ENCODE measurements at regions not wholly inside any gene's neighbourhood (a gene's known extent, or its start where the extent isn't known, plus 50 kb on each side); places are given as distances from the start of the nearest gene placed in this dataset.
A peak's percentile ranks its signal among the peaks of the same experiment; 100 is the strongest.

DNA sequence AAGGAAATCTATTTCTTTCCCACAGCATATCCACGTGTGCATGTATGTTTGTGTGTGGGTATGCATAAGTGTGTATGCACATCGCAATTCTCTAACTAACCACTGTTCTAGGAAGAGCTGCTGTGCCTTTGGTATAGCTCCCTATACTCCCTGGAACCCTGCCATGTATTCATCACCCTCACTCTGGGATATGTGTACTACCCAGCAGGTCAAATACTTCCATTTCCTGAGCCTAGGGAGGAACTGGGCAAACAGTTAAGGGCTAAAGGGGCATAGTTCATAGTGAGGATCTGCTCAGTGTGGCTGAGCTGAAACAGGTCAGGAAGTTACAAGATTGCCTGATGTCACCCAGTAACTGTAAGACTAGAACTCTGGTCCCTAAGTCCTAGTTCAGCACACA lies 260.4 kb downstream of the RPLP1 start:
- H3K36me3 ChIP-seq, result no peaks in the 10 kb centered on the region
- H3K4me3 ChIP-seq, result no peak overlapping the region
- no peak for DNase-seq (ENCODE audit: extremely low spot score in 2 of 2)
- peaks cover 7% of the 10 kb centered on the region for H3K9me3 ChIP-seq
- H3K27ac ChIP-seq, result no peak overlapping the region
- intact Hi-C loops (cut with DNase I), result no loop called here
- H3K27me3 ChIP-seq, result no peaks in the 10 kb centered on the region
- H3K4me1 ChIP-seq, result no peaks in the 10 kb centered on the region
- TF ChIP-seq, protein P1, sequence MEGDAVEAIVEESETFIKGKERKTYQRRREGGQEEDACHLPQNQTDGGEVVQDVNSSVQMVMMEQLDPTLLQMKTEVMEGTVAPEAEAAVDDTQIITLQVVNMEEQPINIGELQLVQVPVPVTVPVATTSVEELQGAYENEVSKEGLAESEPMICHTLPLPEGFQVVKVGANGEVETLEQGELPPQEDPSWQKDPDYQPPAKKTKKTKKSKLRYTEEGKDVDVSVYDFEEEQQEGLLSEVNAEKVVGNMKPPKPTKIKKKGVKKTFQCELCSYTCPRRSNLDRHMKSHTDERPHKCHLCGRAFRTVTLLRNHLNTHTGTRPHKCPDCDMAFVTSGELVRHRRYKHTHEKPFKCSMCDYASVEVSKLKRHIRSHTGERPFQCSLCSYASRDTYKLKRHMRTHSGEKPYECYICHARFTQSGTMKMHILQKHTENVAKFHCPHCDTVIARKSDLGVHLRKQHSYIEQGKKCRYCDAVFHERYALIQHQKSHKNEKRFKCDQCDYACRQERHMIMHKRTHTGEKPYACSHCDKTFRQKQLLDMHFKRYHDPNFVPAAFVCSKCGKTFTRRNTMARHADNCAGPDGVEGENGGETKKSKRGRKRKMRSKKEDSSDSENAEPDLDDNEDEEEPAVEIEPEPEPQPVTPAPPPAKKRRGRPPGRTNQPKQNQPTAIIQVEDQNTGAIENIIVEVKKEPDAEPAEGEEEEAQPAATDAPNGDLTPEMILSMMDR (IDR thresholded peaks at IDR 0.05), result no peak
- TF ChIP-seq POLR2A (IDR thresholded peaks at IDR 0.05), result no peak
- TF ChIP-seq POLR2AphosphoS5 (IDR thresholded peaks at IDR 0.05; ENCODE audit: insufficient read depth in 1 of 2, low read depth in 1 of 2), result no peak

DNA sequence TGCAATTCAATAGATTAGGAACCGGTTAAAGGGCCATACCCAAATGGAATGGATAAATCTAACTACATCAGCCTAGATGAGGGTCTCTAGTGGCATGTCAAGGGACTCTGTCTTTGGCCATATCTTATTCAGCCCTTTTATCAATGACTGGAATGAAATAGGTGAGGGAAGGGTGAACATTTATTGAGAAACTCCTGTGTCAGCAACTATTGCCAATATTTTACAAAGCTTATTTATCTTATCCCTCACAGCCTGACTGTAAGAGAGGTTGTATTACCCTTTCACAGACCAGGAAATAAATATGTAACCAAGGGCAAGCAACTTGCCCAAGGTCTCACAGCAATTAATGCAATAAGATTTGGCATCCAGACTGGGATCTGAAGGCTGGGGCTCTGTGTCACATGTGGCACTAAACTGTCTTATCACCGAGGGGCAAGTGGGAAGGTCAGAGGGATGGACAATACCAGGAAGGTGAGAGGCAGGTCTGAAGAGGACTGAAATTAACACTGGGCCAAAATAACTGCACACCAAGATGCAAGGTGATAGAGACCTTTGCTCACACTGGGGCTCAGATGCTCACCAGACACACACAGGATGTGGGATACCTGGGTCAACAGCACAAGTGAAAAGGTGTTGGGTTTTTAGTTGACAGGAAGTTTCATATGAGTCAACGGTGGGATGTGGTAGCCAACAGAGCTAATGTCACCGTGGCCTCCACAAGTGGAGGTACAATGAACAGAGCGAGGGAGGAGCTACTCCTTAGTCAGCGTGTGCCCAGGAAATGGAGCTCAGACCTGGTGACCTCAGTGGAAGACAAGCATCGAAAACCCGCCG lies 261.3 kb downstream of the RPLP1 start:
- TF ChIP-seq POLR2AphosphoS5 (IDR thresholded peaks at IDR 0.05; ENCODE audit: insufficient read depth in 1 of 2, low read depth in 1 of 2) (peak in 1 of 2 donors; percentile 20), POLR2A (IDR thresholded peaks at IDR 0.05) (no peak)
- TF ChIP-seq, protein P1 (IDR thresholded peaks at IDR 0.05), result no peak
- Histone ChIP-seq H3K4me1 (no peaks in the 10 kb centered on the region), H3K27me3 (no peaks in the 10 kb centered on the region), H3K27ac (no peak overlapping the region), H3K36me3 (no peaks in the 10 kb centered on the region), H3K9me3 (no peaks in the 10 kb centered on the region), H3K4me3 (no peak overlapping the region)
- DNase-seq (ENCODE audit: extremely low spot score in 2 of 2), result no peak
- intact Hi-C loops (cut with DNase I), result no loop called here

DNA sequence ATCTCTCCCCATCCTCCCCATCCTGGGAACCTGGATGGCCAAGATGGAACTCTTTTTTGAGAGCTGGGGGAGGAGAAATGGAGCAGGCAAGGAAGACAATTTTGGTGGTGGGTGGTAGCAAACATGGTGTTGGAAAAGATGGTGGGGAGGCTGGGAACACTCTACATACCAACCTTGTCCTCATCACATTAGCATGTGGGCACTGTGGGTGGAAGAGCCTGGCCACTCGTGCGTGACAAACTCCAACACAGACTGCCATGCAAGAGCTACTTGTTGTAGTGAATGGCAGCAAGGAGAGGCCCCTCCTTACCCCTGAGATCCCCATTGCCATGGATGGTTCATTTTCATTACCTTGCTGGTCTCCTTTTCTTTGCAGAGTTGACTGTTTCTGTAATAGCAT lies 262.6 kb downstream of the RPLP1 start:
- no peaks in the 10 kb centered on the region for H3K4me1 ChIP-seq
- no peak overlapping the region for H3K4me3 ChIP-seq
- H3K27ac ChIP-seq, result no peak overlapping the region
- no peaks in the 10 kb centered on the region for H3K9me3 ChIP-seq
- DNase-seq (ENCODE audit: extremely low spot score in 2 of 2), result no peak
- intact Hi-C loops (cut with DNase I), result no loop called here
- no peaks in the 10 kb centered on the region for H3K27me3 ChIP-seq
- TF ChIP-seq POLR2A (IDR thresholded peaks at IDR 0.05), result no peak
- TF ChIP-seq, protein P1 (IDR thresholded peaks at IDR 0.05), result no peak
- TF ChIP-seq POLR2AphosphoS5 (IDR thresholded peaks at IDR 0.05; ENCODE audit: insufficient read depth in 1 of 2, low read depth in 1 of 2), result no peak
- no peaks in the 10 kb centered on the region for H3K36me3 ChIP-seq

DNA sequence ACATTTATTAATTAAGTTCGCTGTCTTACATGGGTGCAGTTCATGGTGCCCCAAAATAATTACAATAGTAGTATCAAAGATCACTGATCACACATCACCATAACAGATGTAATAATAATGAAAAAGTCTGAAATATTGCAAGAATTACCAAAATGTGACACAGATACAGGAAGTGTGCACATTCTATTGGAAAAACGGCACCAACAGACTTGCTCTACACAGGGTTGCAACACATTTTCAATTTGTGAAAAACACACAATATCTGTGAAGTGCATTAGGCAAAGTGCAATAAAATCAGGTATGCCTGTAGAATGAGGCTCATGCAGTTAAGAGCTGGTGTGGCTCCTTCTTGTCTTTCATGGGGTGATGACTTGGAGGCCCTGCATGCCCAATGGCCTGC lies 265.8 kb downstream of the RPLP1 start:
- Histone ChIP-seq H3K4me3 (no peak overlapping the region), H3K36me3 (no peaks in the 10 kb centered on the region), H3K9me3 (no peaks in the 10 kb centered on the region), H3K27ac (no peak overlapping the region), H3K27me3 (no peaks in the 10 kb centered on the region), H3K4me1 (no peaks in the 10 kb centered on the region)
- TF ChIP-seq POLR2A (IDR thresholded peaks at IDR 0.05), result no peak
- TF ChIP-seq, protein P1 (IDR thresholded peaks at IDR 0.05), result no peak
- no peak for TF ChIP-seq POLR2AphosphoS5 (IDR thresholded peaks at IDR 0.05; ENCODE audit: insufficient read depth in 1 of 2, low read depth in 1 of 2)
- intact Hi-C loops (cut with DNase I), result no loop called here
- DNase-seq (ENCODE audit: extremely low spot score in 2 of 2), result no peak

DNA sequence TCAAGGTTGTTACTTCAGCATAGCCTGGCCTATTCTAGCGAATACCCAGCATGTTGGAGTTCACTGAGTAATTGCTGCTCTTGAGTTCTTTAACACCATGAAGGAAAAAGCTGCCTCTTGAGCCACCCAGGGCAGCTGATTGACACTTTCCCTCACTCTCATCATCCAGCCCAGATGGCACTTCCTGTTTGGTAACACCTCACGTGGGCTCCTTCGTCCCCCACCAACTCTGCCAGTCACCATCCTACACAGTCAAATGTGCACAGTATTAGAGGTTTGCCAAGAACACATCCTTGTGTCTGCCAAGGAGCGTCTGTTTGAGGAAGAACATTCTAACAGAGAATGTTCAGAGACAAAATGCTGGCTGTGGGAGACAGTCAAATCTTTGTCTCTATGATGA lies 266.3 kb downstream of the RPLP1 start:
- no peak overlapping the region for H3K4me3 ChIP-seq
- intact Hi-C loops (cut with DNase I), result no loop called here
- H3K27ac ChIP-seq, result no peak overlapping the region
- no peak for DNase-seq (ENCODE audit: extremely low spot score in 2 of 2)
- H3K27me3 ChIP-seq, result no peaks in the 10 kb centered on the region
- H3K4me1 ChIP-seq, result no peaks in the 10 kb centered on the region
- H3K36me3 ChIP-seq, result no peaks in the 10 kb centered on the region
- no peaks in the 10 kb centered on the region for H3K9me3 ChIP-seq
- no peak for TF ChIP-seq POLR2AphosphoS5 (IDR thresholded peaks at IDR 0.05; ENCODE audit: insufficient read depth in 1 of 2, low read depth in 1 of 2)
- no peak for TF ChIP-seq POLR2A (IDR thresholded peaks at IDR 0.05)
- TF ChIP-seq, protein P1 (IDR thresholded peaks at IDR 0.05), result no peak

Data from vagina (tissue), 2 donors.